NCI-H1105 treated with DMSO at 0.1 percent for 48 hours (cell line): ENCODE measurements at regions not wholly inside any gene's neighbourhood (a gene's known extent, or its start where the extent isn't known, plus 50 kb on each side); places are given as distances from the start of the nearest gene placed in this dataset.
"Not testable (repeated sequence)": the region's sequence is repeated elsewhere in the genome, so short reads cannot be mapped to it uniquely, and the experiment has no call there.

ENCODE experiments used
- DNase-seq: peaks from one replicate; lab custom pipeline; 2025; lab: John Stamatoyannopoulos, UW

GRCh38 chr13:70630247-70630646 is 522.0 kb upstream of the KLHL1 start:
- no peak for DNase-seq

GRCh38 chr13:70623239-70623638 is 515.0 kb upstream of the KLHL1 start:
- peak; percentile 18 for DNase-seq

GRCh38 chr13:70622796-70623195 is 514.5 kb upstream of the KLHL1 start:
- DNase-seq: no peak

- DNase-seq: no peak
These were observed 511.7 kb upstream of the KLHL1 start for GRCh38 chr13:70619936-70620335.

- no peak for DNase-seq
These were observed 508.6 kb upstream of the KLHL1 start for GRCh38 chr13:70616847-70617246.

- DNase-seq: no peak
These were observed 505.0 kb upstream of the KLHL1 start for GRCh38 chr13:70613295-70613694.

- DNase-seq: no peak
These were observed 504.6 kb upstream of the KLHL1 start for GRCh38 chr13:70612881-70613280.

- DNase-seq: peak; percentile 32
These were observed 496.2 kb upstream of the KLHL1 start for GRCh38 chr13:70604448-70604847.

GRCh38 chr13:70593716-70594115 is 485.5 kb upstream of the KLHL1 start:
- no peak for DNase-seq

- DNase-seq: no peak
These were observed 476.9 kb upstream of the KLHL1 start for GRCh38 chr13:70585109-70585508.

GRCh38 chr13:70580825-70581224 is 472.6 kb upstream of the KLHL1 start:
- no peak for DNase-seq

- no peak for DNase-seq
These were observed 471.7 kb upstream of the KLHL1 start for GRCh38 chr13:70579941-70580340.

GRCh38 chr13:70571221-70571620 is 463.0 kb upstream of the KLHL1 start:
- no peak for DNase-seq

GRCh38 chr13:70568571-70568970 is 460.3 kb upstream of the KLHL1 start:
- no peak for DNase-seq

GRCh38 chr13:70544706-70545105 is 436.5 kb upstream of the KLHL1 start:
- DNase-seq: no peak

- no peak for DNase-seq
These were observed 433.2 kb upstream of the KLHL1 start for GRCh38 chr13:70541451-70541850.

GRCh38 chr13:70534466-70534865 is 426.2 kb upstream of the KLHL1 start:
- no peak for DNase-seq

- DNase-seq: no peak
These were observed 421.4 kb upstream of the KLHL1 start for GRCh38 chr13:70529652-70530051.

- no peak for DNase-seq
These were observed 419.3 kb upstream of the KLHL1 start for GRCh38 chr13:70527599-70527998.

GRCh38 chr13:70523622-70524021 is 415.4 kb upstream of the KLHL1 start:
- DNase-seq: peak; percentile 15

GRCh38 chr13:70520275-70521036 is 412.2 kb upstream of the KLHL1 start:
- DNase-seq: no peak

GRCh38 chr13:70518081-70518480 is 409.8 kb upstream of the KLHL1 start:
- DNase-seq: no peak

- no peak for DNase-seq
These were observed 408.0 kb upstream of the KLHL1 start for GRCh38 chr13:70516226-70516625.

GRCh38 chr13:70511861-70512417 is 403.7 kb upstream of the KLHL1 start:
- not testable (repeated sequence) for DNase-seq
